A673 (cell line): ENCODE measurements at regions not wholly inside any gene's neighbourhood (a gene's known extent, or its start where the extent isn't known, plus 50 kb on each side); places are given as distances from the start of the nearest gene placed in this dataset.

Source experiments
- BruUV-seq: library from RNA; stranded (reverse); fragments of 400-500 nt; replicated peaks from 2 replicates; lab custom pipeline; 2021; lab: Mats Ljungman, UMichigan
- CTCF ChIA-PET: fragments of 300-600 bp; sonication (Branson Sonifier 250); formaldehyde crosslinking; loops from one replicate; lab custom pipeline; 2022; ENCODE audit warnings: antibody characterized with exemption; lab: Charles Lee
- POLR2A ChIA-PET: fragments of 300-600 bp; sonication (Branson Sonifier 250); formaldehyde crosslinking; loops from one replicate; lab custom pipeline; 2022; ENCODE audit warnings: antibody characterized with exemption; ENCODE audit not compliant: low non-redundant PET; lab: Charles Lee
- DNase-seq: peaks from one replicate; pipeline ENCODE4 v3.0.0-alpha.2; 2015; ENCODE audit warnings: low spot score
- H3K27ac ChIP-seq: fragments of 200-600 bp; sonication (generic); 2 replicates; pipeline ENCODE4 v1.5.1; 2016; ENCODE audit warnings: mixed run types, low read depth, mild to moderate bottlenecking, mixed read lengths, antibody characterized with exemption, low read length; ENCODE audit not compliant: poor library complexity, severe bottlenecking
- H3K27me3 ChIP-seq: fragments of 200-600 bp; sonication (generic); replicated peaks from 2 replicates; pipeline ENCODE4 v1.6.1; 2017; ENCODE audit warnings: mixed run types, low read depth, mild to moderate bottlenecking, mixed read lengths, antibody characterized with exemption, low read length; ENCODE audit not compliant: insufficient read depth, poor library complexity
- H3K36me3 ChIP-seq: fragments of 200-600 bp; sonication (generic); 2 replicates; pipeline ENCODE4 v1.6.1; 2016; ENCODE audit warnings: mixed run types, mild to moderate bottlenecking, mixed read lengths, antibody characterized with exemption, low read length; ENCODE audit not compliant: insufficient read depth, poor library complexity, severe bottlenecking
- H3K4me1 ChIP-seq: fragments of 200-600 bp; sonication (generic); 2 replicates; pipeline ENCODE4 v1.6.1; 2017; ENCODE audit warnings: mixed run types, mild to moderate bottlenecking, mixed read lengths, antibody characterized with exemption, low read length; ENCODE audit not compliant: insufficient read depth, poor library complexity, severe bottlenecking
- H3K4me3 ChIP-seq: fragments of 200-600 bp; sonication (generic); 2 replicates; pipeline ENCODE4 v1.5.1; 2016; ENCODE audit warnings: low read depth, mixed run types, mild to moderate bottlenecking, mixed read lengths, low read length; ENCODE audit not compliant: poor library complexity, severe bottlenecking
- H3K9me3 ChIP-seq: fragments of 200-600 bp; sonication (generic); 2 replicates; pipeline ENCODE4 v1.6.1; 2016; ENCODE audit warnings: mixed run types, low read depth, mild to moderate bottlenecking, mixed read lengths, antibody characterized with exemption, low read length; ENCODE audit not compliant: poor library complexity, severe bottlenecking
- CTCF ChIP-seq: fragments of 300-800, 200-600 bp; sonication (generic); conservative IDR thresholded peaks from 2 replicates; pipeline ENCODE4 v1.5.1; 2017; ENCODE audit warnings: low read depth, mild to moderate bottlenecking, antibody characterized with exemption, low read length, moderate library complexity, mixed read lengths
- EZH2 ChIP-seq: fragments of 200-600 bp; sonication (generic); IDR thresholded peaks from 2 replicates; pipeline ENCODE4 v1.6.1; 2017; ENCODE audit warnings: borderline replicate concordance, low read depth, mild to moderate bottlenecking, mixed read lengths, antibody characterized with exemption, low read length; ENCODE audit not compliant: poor library complexity, severe bottlenecking
- intact Hi-C: fragments of 100-400 bp; cut with micrococcal nuclease; formaldehyde crosslinking; loops from one replicate; pipeline ENCODE4 v1.10.0; 2022; ENCODE audit not compliant: unreplicated experiment

- POLR2A ChIA-PET: no interaction called here
- CTCF ChIA-PET: no interaction called here
- TF ChIP-seq CTCF (no peak), EZH2 (no peak)
- DNase-seq: no peak
- no peaks in the 10 kb centered on the region for H3K36me3 ChIP-seq
- intact Hi-C loops: no loop called here
- no TSS peak for BruUV-seq
- H3K27me3 ChIP-seq: no peaks in the 10 kb centered on the region
- H3K4me1 ChIP-seq: no peaks in the 10 kb centered on the region
- no peak overlapping the region for H3K4me3 ChIP-seq
- H3K9me3 ChIP-seq: no peaks in the 10 kb centered on the region
- H3K27ac ChIP-seq: no peak overlapping the region
Measured at GRCh38 chr21:26753822-26754221, 91.4 kb downstream of the ADAMTS1 start.

DNA sequence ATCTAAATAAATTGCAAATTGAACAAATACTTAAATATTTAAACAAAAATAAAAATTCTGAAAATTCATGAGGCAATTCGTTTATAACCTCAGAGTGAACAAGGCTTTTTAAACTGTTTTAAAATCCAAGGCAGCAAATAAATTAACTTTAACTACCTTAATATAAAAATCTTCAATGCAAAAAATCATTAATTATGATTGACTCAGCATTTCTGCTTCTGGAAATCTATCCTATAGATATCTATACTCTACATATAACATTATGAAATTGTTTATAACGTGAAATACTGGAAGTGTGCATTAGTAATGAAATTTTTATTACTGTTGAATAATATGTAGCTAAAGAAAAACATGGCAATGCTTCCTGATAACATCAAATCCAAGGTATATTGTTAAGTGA lies 92.4 kb downstream of the ADAMTS1 start:
- no peaks in the 10 kb centered on the region for H3K36me3 ChIP-seq
- BruUV-seq: no TSS peak
- no peaks in the 10 kb centered on the region for H3K27me3 ChIP-seq
- no peak for TF ChIP-seq CTCF
- no peak for TF ChIP-seq EZH2
- H3K27ac ChIP-seq: no peak overlapping the region
- no peak overlapping the region for H3K4me3 ChIP-seq
- ChIA-PET CTCF (no interaction called here), POLR2A (no interaction called here)
- intact Hi-C loops: no loop called here
- H3K4me1 ChIP-seq: no peaks in the 10 kb centered on the region
- H3K9me3 ChIP-seq: no peaks in the 10 kb centered on the region
- no peak for DNase-seq

GRCh38 chr21:26751305-26751704 lies 93.9 kb downstream of the ADAMTS1 start:
- Histone ChIP-seq H3K9me3 (no peaks in the 10 kb centered on the region), H3K27me3 (no peaks in the 10 kb centered on the region), H3K36me3 (no peaks in the 10 kb centered on the region), H3K4me3 (no peak overlapping the region), H3K27ac (no peak overlapping the region), H3K4me1 (no peaks in the 10 kb centered on the region)
- DNase-seq: no peak
- no TSS peak for BruUV-seq
- TF ChIP-seq CTCF: no peak
- TF ChIP-seq EZH2: no peak
- intact Hi-C loops: no loop called here
- ChIA-PET CTCF (no interaction called here), POLR2A (no interaction called here)
